GM12878 (cell line): ENCODE measurements at regions not wholly inside any gene's neighbourhood (a gene's known extent, or its start where the extent isn't known, plus 50 kb on each side); places are given as distances from the start of the nearest gene placed in this dataset.

Source experiments
- ATAC-seq: fragments of 200-7000 bp; cut with Tn5 transposase; 3 replicates; pipeline ENCODE4 v1.9.1; 2020; ENCODE audit warnings: mild to moderate bottlenecking, moderate library complexity
- BruUV-seq: library from RNA; stranded (reverse); fragments of 400-500 nt; replicated peaks from 2 replicates; lab custom pipeline; 2021; lab: Mats Ljungman, UMichigan
- CTCF ChIA-PET: fragments of 300-600 bp; sonication (Branson Sonifier 250); formaldehyde crosslinking; extraction: SDS; loops from one replicate; lab custom pipeline; 2021; ENCODE audit warnings: inconsistent platforms; lab: Yijun Ruan, JAX
- POLR2A ChIA-PET: fragments of 350-600 bp; formaldehyde crosslinking; extraction: SDS; loops from one replicate; lab custom pipeline; 2021; ENCODE audit warnings: inconsistent platforms; lab: Charles Lee
- RAD21 ChIA-PET: fragments of 300-600 bp; sonication (Branson Sonifier 250); formaldehyde crosslinking; loops from one replicate; lab custom pipeline; 2023; ENCODE audit warnings: antibody characterized with exemption; ENCODE audit not compliant: unreplicated experiment; lab: Charles Lee
- SMC1A ChIA-PET: fragments of 300-600 bp; sonication (Branson Sonifier 250); formaldehyde crosslinking; loops from one replicate; lab custom pipeline; 2023; ENCODE audit not compliant: unreplicated experiment, uncharacterized antibody; lab: Charles Lee
- DNase-seq: peaks from one replicate; pipeline ENCODE4 v3.0.0-alpha.2; 2011; ENCODE audit warnings: low read depth, low spot score
- FAIRE-seq: peaks from 3 replicates; lab custom pipeline; 2011; peaks lifted over from hg19 to GRCh38; lab: Jason Lieb, UNC
- H2AFZ ChIP-seq: 2 replicates; pipeline ENCODE4 v1.6.0; 2011; ENCODE audit warnings: low read depth, low read length, control low read depth; ENCODE audit not compliant: control insufficient read depth
- H3K27ac ChIP-seq: 2 replicates; pipeline ENCODE4 v1.5.1; 2011; ENCODE audit warnings: control low read depth; ENCODE audit not compliant: control insufficient read depth, insufficient read depth
- H3K27me3 ChIP-seq, 2 experiments: replicated peaks in 1 of 2; 2 replicates each; pipeline versions ENCODE4 v1.6.0 to v1.6.1; 2011; ENCODE audit warnings: low read length in 1 of 2; ENCODE audit not compliant: control insufficient read depth in 2 of 2, insufficient read depth in 2 of 2
- H3K36me3 ChIP-seq, 2 experiments: 2 replicates each; pipeline ENCODE4 v1.5.1; 2011; ENCODE audit warnings: low read length in 1 of 2; ENCODE audit not compliant: control insufficient read depth in 2 of 2, insufficient read depth in 2 of 2
- H3K4me1 ChIP-seq: 2 replicates; pipeline ENCODE4 v1.6.1; 2011; ENCODE audit warnings: mild to moderate bottlenecking, low read length, moderate library complexity, mixed read lengths; ENCODE audit not compliant: control insufficient read depth, insufficient read depth
- H3K4me2 ChIP-seq: 2 replicates; pipeline ENCODE4 v1.6.0; 2011; ENCODE audit warnings: control low read depth; ENCODE audit not compliant: control insufficient read depth, insufficient read depth
- H3K4me3 ChIP-seq: fragments of 200-600 bp; sonication (generic); 2 replicates; pipeline ENCODE4 v1.5.1; 2016
- H3K79me2 ChIP-seq: 2 replicates; pipeline ENCODE4 v1.6.0; 2011; ENCODE audit warnings: low read length; ENCODE audit not compliant: control insufficient read depth, insufficient read depth
- H3K9ac ChIP-seq: 2 replicates; pipeline ENCODE4 v1.8.0; 2011; ENCODE audit warnings: low read length, control low read depth, mixed read lengths; ENCODE audit not compliant: control insufficient read depth, insufficient read depth
- H3K9me3 ChIP-seq: replicated peaks from 3 replicates; pipeline ENCODE4 v1.5.1; 2011; ENCODE audit warnings: mild to moderate bottlenecking, low read length; ENCODE audit not compliant: control insufficient read depth, insufficient read depth
- H4K20me1 ChIP-seq: 2 replicates; pipeline ENCODE4 v1.6.0; 2011; ENCODE audit not compliant: control insufficient read depth, insufficient read depth
- ASH2L ChIP-seq: fragments of 300-600, 200-600 bp; sonication (generic); IDR thresholded peaks from 2 replicates; pipeline ENCODE4 v1.6.1; 2017; ENCODE audit warnings: low read depth, mild to moderate bottlenecking, borderline replicate concordance
- BACH1 ChIP-seq: fragments of 450-650 bp; IDR thresholded peaks from 2 replicates; pipeline ENCODE4 v1.6.1; 2017; ENCODE audit warnings: mild to moderate bottlenecking, borderline replicate concordance
- CHD1 ChIP-seq: IDR thresholded peaks from 2 replicates; pipeline ENCODE4 v1.6.1; 2012; ENCODE audit warnings: low read depth, low read length, improper control_type of control experiment
- CTCF ChIP-seq, 3 experiments: IDR thresholded peaks in 2 of 3; conservative IDR thresholded peaks in 1 of 3; 2 replicates each; pipeline ENCODE4 v1.5.1; 2011; ENCODE audit warnings: low read depth in 3 of 3, low read length in 3 of 3, mild to moderate bottlenecking in 3 of 3, control low read depth in 2 of 3, moderate library complexity in 2 of 3, inconsistent platforms in 1 of 3, mixed read lengths in 1 of 3; ENCODE audit not compliant: control insufficient read depth in 2 of 3, insufficient read depth in 1 of 3; ENCODE audit errors: extremely low read depth in 1 of 3
- GABPA ChIP-seq: IDR thresholded peaks from 2 replicates; pipeline ENCODE4 v1.6.1; 2014; ENCODE audit warnings: antibody characterized with exemption, low read depth, mild to moderate bottlenecking, inconsistent platforms
- HCFC1 ChIP-seq: fragments of 150-350 bp; IDR thresholded peaks from 2 replicates; pipeline ENCODE4 v1.6.1; 2014; ENCODE audit warnings: low read length
- NRF1 ChIP-seq: conservative IDR thresholded peaks from 2 replicates; pipeline ENCODE4 v1.6.1; 2011; ENCODE audit warnings: mild to moderate bottlenecking, low read depth, low read length, improper control_type of control experiment
- PAX5 ChIP-seq: IDR thresholded peaks from 2 replicates; pipeline ENCODE4 v1.6.1; 2011; ENCODE audit warnings: low read depth, low read length, borderline replicate concordance
- POLR2A ChIP-seq: IDR thresholded peaks from 2 replicates; pipeline ENCODE4 v1.6.1; 2011; ENCODE audit warnings: low read depth, mild to moderate bottlenecking, low read length
- PRDM15 ChIP-seq: fragments of 450-650 bp; formaldehyde crosslinking; IDR thresholded peaks from 2 replicates; pipeline ENCODE4 v1.4.0; 2020; ENCODE audit warnings: mild to moderate bottlenecking, moderate library complexity
- TBL1XR1 ChIP-seq: IDR thresholded peaks from 2 replicates; pipeline ENCODE4 v1.6.1; 2012; ENCODE audit warnings: low read depth, low read length, improper control_type of control experiment
- YY1 ChIP-seq: IDR thresholded peaks from 2 replicates; pipeline ENCODE4 v1.6.1; 2011; ENCODE audit warnings: low read depth, mild to moderate bottlenecking, low read length
- ZNF207 ChIP-seq: fragments of 450-650 bp; IDR thresholded peaks from 2 replicates; pipeline ENCODE4 v1.6.1; 2014; ENCODE audit warnings: antibody characterized with exemption, mild to moderate bottlenecking, borderline replicate concordance
- ZNF592 ChIP-seq: fragments of 450-650 bp; IDR thresholded peaks from 2 replicates; pipeline ENCODE4 v1.6.1; 2017; ENCODE audit warnings: mild to moderate bottlenecking, moderate library complexity
- WGBS: methylation state at CpG from one replicate; pipeline ENCODE4 v1.1.6; 2016; ENCODE audit warnings: low lambda C conversion rate; ENCODE audit not compliant: insufficient replicate concordance, insufficient coverage; ENCODE audit errors: missing lambda C conversion rate; 5-methylcytosine and 5-hydroxymethylcytosine counted together
- in situ Hi-C: fragments of 300-500 bp; cut with MboI; formaldehyde crosslinking; loops from 9 replicates; pipeline ENCODE4 v1.14.3; 2018; ENCODE audit warnings: mixed read lengths
- intact Hi-C: fragments of 100-400 bp; cut with micrococcal nuclease; formaldehyde crosslinking; loops from one replicate; pipeline ENCODE4 v1.14.2; 2022; ENCODE audit not compliant: unreplicated experiment

GRCh38 chr9:33722359-33722675, 73.0 kb upstream of the PRSS3 start (continued):
- TF ChIP-seq CTCF (IDR thresholded peaks at IDR 0.05 in 2 of 3, conservative IDR thresholded peaks at IDR 0.05 in 1 of 3; ENCODE audit: control insufficient read depth in 2 of 3, extremely low read depth in 1 of 3, insufficient read depth in 1 of 3, low read depth in 3 of 3, low read length in 3 of 3) (no peak), CHD1 (no peak), ZNF592 (no peak), TBL1XR1 (no peak), PAX5 (no peak), HCFC1 (no peak)

GRCh38 chr9:33728613-33729012, 66.7 kb upstream of the PRSS3 start:
- in situ Hi-C loops (no loop called here), intact Hi-C loops (no loop called here)
- Histone ChIP-seq H4K20me1 (no peaks in the 10 kb centered on the region), H2AFZ (no peak overlapping the region), H3K36me3 (no peaks in the 10 kb centered on the region), H3K4me1 (no peaks in the 10 kb centered on the region), H3K9me3 (no peaks in the 10 kb centered on the region), H3K4me2 (no peak overlapping the region), H3K9ac (no peak overlapping the region), H3K27me3 (no peaks in the 10 kb centered on the region), H3K4me3 (no peak overlapping the region), H3K27ac (no peak overlapping the region), H3K79me2 (no peaks in the 10 kb centered on the region)
- no peak for DNase-seq
- CTCF ChIA-PET = interaction anchor here (1.4 to 1.5 kb wide), 3 partner anchors 102 to 112 kb away, joined by 3 to 6 read pairs (median 4); no protein-coding TSS in a partner anchor
- no TSS peak for BruUV-seq
- RAD21 ChIA-PET = interaction anchor here (1.3 kb wide), 1 partner anchor 105 kb away, joined by 5 read pairs; no protein-coding TSS in a partner anchor
- 30% methylated on average over 1 of the region's 1 CpG for WGBS
- no peak for FAIRE-seq
- POLR2A ChIA-PET = no interaction called here
- SMC1A ChIA-PET = interaction anchor here (1.3 kb wide), 1 partner anchor 9 kb away, joined by 4 read pairs; no protein-coding TSS in a partner anchor
- no peak for ATAC-seq
- TF ChIP-seq GABPA = no peak
- no peak for TF ChIP-seq POLR2A
- TF ChIP-seq ZNF207 = no peak
- no peak for TF ChIP-seq BACH1
- TF ChIP-seq ASH2L = no peak
- TF ChIP-seq NRF1 = no peak
- no peak for TF ChIP-seq YY1
- TF ChIP-seq PRDM15 (CRISPR knock-in tag) = no peak
